IMR-90 (cell line): ENCODE measurements at regions not wholly inside any gene's neighbourhood (a gene's known extent, or its start where the extent isn't known, plus 50 kb on each side); places are given as distances from the start of the nearest gene placed in this dataset.

Source experiments
- ATAC-seq: fragments of 200-7000 bp; cut with Tn5 transposase; 2 replicates; pipeline ENCODE4 v1.9.1; 2020; ENCODE audit warnings: low read depth, mild to moderate bottlenecking, moderate library complexity
- BruUV-seq: library from RNA; stranded (reverse); fragments of 400-500 nt; replicated peaks from 2 replicates; lab custom pipeline; 2021; lab: Mats Ljungman, UMichigan
- CTCF ChIA-PET: fragments of 300-600 bp; formaldehyde crosslinking; extraction: SDS; loops from one replicate; lab custom pipeline; 2021; ENCODE audit warnings: antibody characterized with exemption; lab: Yijun Ruan, JAX
- POLR2A ChIA-PET: fragments of 300-600 bp; sonication (Branson Sonifier 250); formaldehyde crosslinking; loops from one replicate; lab custom pipeline; 2022; ENCODE audit warnings: antibody characterized with exemption; ENCODE audit not compliant: unreplicated experiment; lab: Charles Lee
- DNase-seq: peaks from one replicate; pipeline ENCODE4 v3.0.0; 2013
- H2AFZ ChIP-seq: replicated peaks from 2 replicates; pipeline ENCODE3; 2013; ENCODE audit warnings: low read length, mild to moderate bottlenecking; ENCODE audit not compliant: poor library complexity
- H2AK5ac ChIP-seq: 2 replicates; pipeline ENCODE4 v1.6.1; 2013; ENCODE audit warnings: low read depth, low read length, inconsistent platforms
- H2AK9ac ChIP-seq: replicated peaks from 2 replicates; pipeline ENCODE3; 2013; ENCODE audit warnings: mild to moderate bottlenecking, low read depth, low read length, moderate library complexity; ENCODE audit not compliant: poor library complexity
- H2BK120ac ChIP-seq: 2 replicates; pipeline ENCODE4 v1.6.1; 2013; ENCODE audit warnings: low read depth, low read length, inconsistent platforms
- H2BK15ac ChIP-seq: 3 replicates; pipeline ENCODE4 v1.6.1; 2013; ENCODE audit warnings: low read depth, low read length, inconsistent platforms
- H2BK20ac ChIP-seq: 2 replicates; pipeline ENCODE4 v1.6.1; 2013; ENCODE audit warnings: low read depth, mild to moderate bottlenecking, inconsistent platforms, low read length, moderate library complexity
- H2BK5ac ChIP-seq: 2 replicates; pipeline ENCODE4 v1.6.1; 2013; ENCODE audit warnings: mild to moderate bottlenecking, low read depth, low read length, inconsistent platforms; ENCODE audit not compliant: poor library complexity, severe bottlenecking
- H3K14ac ChIP-seq: replicated peaks from 2 replicates; pipeline ENCODE4 v1.6.1; 2013; ENCODE audit warnings: low read depth, low read length, inconsistent platforms
- H3K18ac ChIP-seq: 2 replicates; pipeline ENCODE4 v1.6.1; 2013; ENCODE audit warnings: low read depth, low read length, control low read depth
- H3K23ac ChIP-seq: 2 replicates; pipeline ENCODE4 v1.6.1; 2013; ENCODE audit warnings: low read depth, low read length, inconsistent platforms
- H3K27ac ChIP-seq: 2 replicates; pipeline ENCODE4 v1.5.1; 2013; ENCODE audit warnings: mild to moderate bottlenecking, control low read depth, low read length; ENCODE audit not compliant: insufficient read depth
- H3K27me3 ChIP-seq: 2 replicates; pipeline ENCODE4 v1.6.1; 2013; ENCODE audit warnings: low read length; ENCODE audit not compliant: control insufficient read depth, insufficient read depth
- H3K36me3 ChIP-seq: 2 replicates; pipeline ENCODE4 v1.6.1; 2013; ENCODE audit warnings: low read length, mixed read lengths; ENCODE audit not compliant: control insufficient read depth, insufficient read depth
- H3K4ac ChIP-seq: 2 replicates; pipeline ENCODE4 v1.6.1; 2013; ENCODE audit warnings: low read depth, low read length, inconsistent platforms
- H3K4me1 ChIP-seq: 2 replicates; pipeline ENCODE4 v1.6.1; 2013; ENCODE audit warnings: low read length, mixed read lengths; ENCODE audit not compliant: control insufficient read depth, insufficient read depth
- H3K4me2 ChIP-seq: 2 replicates; pipeline ENCODE4 v1.6.1; 2013; ENCODE audit warnings: low read depth, mild to moderate bottlenecking, control low read depth, low read length, moderate library complexity
- H3K4me3 ChIP-seq: 2 replicates; pipeline ENCODE4 v1.5.1; 2013; ENCODE audit warnings: low read depth, mild to moderate bottlenecking, control low read depth, low read length, moderate library complexity; ENCODE audit not compliant: insufficient read depth
- H3K56ac ChIP-seq: 2 replicates; pipeline ENCODE4 v1.6.1; 2013; ENCODE audit warnings: low read length, inconsistent platforms; ENCODE audit not compliant: insufficient read depth; ENCODE audit errors: extremely low read depth
- H3K79me1 ChIP-seq, 2 experiments: 2 replicates each; pipeline ENCODE4 v1.6.1; 2013; ENCODE audit warnings: low read length in 2 of 2, inconsistent platforms in 1 of 2, low read depth in 1 of 2
- H3K9ac ChIP-seq: 2 replicates; pipeline ENCODE4 v1.6.1; 2013; ENCODE audit warnings: low read depth, low read length, control low read depth
- H3K9me1 ChIP-seq: 2 replicates; pipeline ENCODE4 v1.6.1; 2013; ENCODE audit warnings: low read length, inconsistent platforms; ENCODE audit not compliant: insufficient read depth
- H3K9me3 ChIP-seq: 2 replicates; pipeline ENCODE4 v1.6.1; 2013; ENCODE audit warnings: low read length; ENCODE audit not compliant: control insufficient read depth, insufficient read depth
- H4K20me1 ChIP-seq: 2 replicates; pipeline ENCODE4 v1.6.1; 2013; ENCODE audit warnings: low read length, inconsistent platforms; ENCODE audit not compliant: insufficient read depth
- H4K5ac ChIP-seq: 2 replicates; pipeline ENCODE4 v1.6.1; 2013; ENCODE audit warnings: mild to moderate bottlenecking, low read depth, low read length, control low read depth
- H4K8ac ChIP-seq, 2 experiments: 2 replicates each; pipeline ENCODE4 v1.6.1; 2013; ENCODE audit warnings: low read depth in 2 of 2, low read length in 2 of 2, control low read depth in 1 of 2, inconsistent platforms in 1 of 2
- H4K91ac ChIP-seq: 2 replicates; pipeline ENCODE4 v1.6.1; 2013; ENCODE audit warnings: low read depth, low read length, inconsistent platforms; ENCODE audit not compliant: insufficient read depth
- BHLHE40 ChIP-seq: fragments of 150-350 bp; IDR thresholded peaks from 2 replicates; pipeline ENCODE4 v1.6.1; 2016; ENCODE audit warnings: mild to moderate bottlenecking, low read depth, low read length
- CEBPB ChIP-seq: IDR thresholded peaks from 2 replicates; pipeline ENCODE4 v1.6.1; 2012; ENCODE audit warnings: low read depth, low read length, improper control_type of control experiment
- MAFK ChIP-seq: IDR thresholded peaks from 2 replicates; pipeline ENCODE4 v1.6.1; 2012; ENCODE audit warnings: low read depth, low read length, improper control_type of control experiment
- MAZ ChIP-seq: IDR thresholded peaks from 2 replicates; pipeline ENCODE4 v1.6.1; 2012; ENCODE audit warnings: low read depth, mild to moderate bottlenecking, low read length, improper control_type of control experiment, moderate library complexity, borderline replicate concordance
- NFE2L2 ChIP-seq: fragments of 150-350 bp; IDR thresholded peaks from 2 replicates; pipeline ENCODE4 v1.6.1; 2016; ENCODE audit warnings: low read depth, mild to moderate bottlenecking, low read length
- POLR2A ChIP-seq: IDR thresholded peaks from 2 replicates; pipeline ENCODE4 v1.6.1; 2012; ENCODE audit warnings: mild to moderate bottlenecking, low read depth, low read length
- RAD21 ChIP-seq: IDR thresholded peaks from 2 replicates; pipeline ENCODE4 v1.6.1; 2012; ENCODE audit warnings: low read length, improper control_type of control experiment
- RFX5 ChIP-seq: IDR thresholded peaks from 2 replicates; pipeline ENCODE4 v1.8.0; 2012; ENCODE audit warnings: low read depth, mild to moderate bottlenecking, low read length, moderate library complexity
- SMC3 ChIP-seq: fragments of 150-350 bp; IDR thresholded peaks from 2 replicates; pipeline ENCODE4 v1.6.1; 2016; ENCODE audit warnings: low read depth, mild to moderate bottlenecking, antibody characterized with exemption, low read length, moderate library complexity
- WGBS, 2 experiments: methylation state at CpG; one replicate each; pipeline versions ENCODE4 v1.1.5 to v1.1.7; 2013; ENCODE audit warnings: missing lambda C conversion rate in 2 of 2; ENCODE audit not compliant: insufficient read length in 1 of 2; ENCODE audit errors: extremely low coverage in 2 of 2; 5-methylcytosine and 5-hydroxymethylcytosine counted together
- dilution Hi-C: fragments of 300-500 bp; cut with HindIII; formaldehyde crosslinking; loops from one replicate; pipeline ENCODE4 v1.14.3; 2018; ENCODE audit warnings: low sequenced_read_pairs; ENCODE audit not compliant: unreplicated experiment
- in situ Hi-C: fragments of 300-500 bp; cut with MboI; formaldehyde crosslinking; loops from 3 replicates; pipeline ENCODE4 v1.14.3; 2019; ENCODE audit warnings: low sequenced_read_pairs, inconsistent platforms, mixed read lengths
- intact Hi-C: fragments of 100-400 bp; cut with micrococcal nuclease; formaldehyde crosslinking; loops from 2 replicates; pipeline ENCODE4 v1.10.0; 2022
- TF ChIP-seq, protein P1 (sequence below): fragments of 150-350 bp; IDR thresholded peaks from 2 replicates; pipeline ENCODE4 v1.6.1; 2017; ENCODE audit warnings: mild to moderate bottlenecking, antibody characterized with exemption, low read length, low read depth
- TF ChIP-seq, protein P2 (sequence below): fragments of 150-350 bp; IDR thresholded peaks from 2 replicates; pipeline ENCODE4 v1.6.1; 2016; ENCODE audit warnings: low read depth, mild to moderate bottlenecking, low read length, moderate library complexity, borderline replicate concordance
- TF ChIP-seq, protein P3 (sequence below): conservative IDR thresholded peaks from 2 replicates; pipeline ENCODE4 v1.5.1; 2012; ENCODE audit warnings: mild to moderate bottlenecking, low read depth, low read length, improper control_type of control experiment

DNA sequence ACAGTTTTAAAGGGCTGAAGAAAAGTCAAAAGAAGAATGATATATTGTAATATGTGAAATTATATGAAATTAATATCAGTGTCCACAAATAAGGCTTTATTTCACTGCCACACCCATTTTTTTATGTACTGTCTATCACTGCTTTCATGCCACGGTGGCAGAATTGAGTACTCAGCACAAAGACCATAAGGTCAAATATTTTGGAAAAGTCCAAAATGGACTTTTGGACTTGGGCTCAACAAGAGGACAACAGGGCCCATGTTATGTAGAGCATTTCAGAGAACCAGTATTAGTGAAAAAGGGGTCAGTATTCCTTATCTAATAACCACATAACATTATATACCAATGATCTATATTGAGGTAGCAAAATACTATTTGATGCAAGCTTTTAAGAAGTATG is 427.2 kb downstream of the EPHA4 start:
- Histone ChIP-seq H3K9me3 (no peaks in the 10 kb centered on the region), H3K4me3 (no peak overlapping the region), H3K4ac (no peak overlapping the region), H2AFZ (no peak overlapping the region), H3K4me2 (no peak overlapping the region), H3K36me3 (no peaks in the 10 kb centered on the region), H3K27me3 (no peaks in the 10 kb centered on the region), H2BK20ac (no peak overlapping the region), H3K18ac (no peak overlapping the region), H4K20me1 (no peaks in the 10 kb centered on the region), H3K56ac (no peak overlapping the region), H3K9ac (no peak overlapping the region), H2BK15ac (no peak overlapping the region), H4K5ac (no peak overlapping the region), H3K9me1 (no peaks in the 10 kb centered on the region), H4K8ac (no peak overlapping the region), H3K23ac (no peak overlapping the region), H2BK120ac (no peak overlapping the region), H2AK9ac (no peak overlapping the region), H3K79me1 (no peaks in the 10 kb centered on the region), H2BK5ac (no peak overlapping the region), H2AK5ac (no peak overlapping the region), H3K14ac (no peak overlapping the region), H3K4me1 (no peaks in the 10 kb centered on the region), H3K27ac (no peak overlapping the region), H4K91ac (no peak overlapping the region)
- in situ Hi-C loops = no loop called here
- CTCF ChIA-PET = no interaction called here
- ATAC-seq = no peak
- TF ChIP-seq SMC3 (no peak), RFX5 (no peak), RAD21 (no peak), MAZ (no peak), BHLHE40 (no peak), POLR2A (no peak), MAFK (no peak), CEBPB (no peak), NFE2L2 (no peak)
- TF ChIP-seq, protein P1, sequence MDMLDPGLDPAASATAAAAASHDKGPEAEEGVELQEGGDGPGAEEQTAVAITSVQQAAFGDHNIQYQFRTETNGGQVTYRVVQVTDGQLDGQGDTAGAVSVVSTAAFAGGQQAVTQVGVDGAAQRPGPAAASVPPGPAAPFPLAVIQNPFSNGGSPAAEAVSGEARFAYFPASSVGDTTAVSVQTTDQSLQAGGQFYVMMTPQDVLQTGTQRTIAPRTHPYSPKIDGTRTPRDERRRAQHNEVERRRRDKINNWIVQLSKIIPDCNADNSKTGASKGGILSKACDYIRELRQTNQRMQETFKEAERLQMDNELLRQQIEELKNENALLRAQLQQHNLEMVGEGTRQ = no peak
- TF ChIP-seq, protein P2, sequence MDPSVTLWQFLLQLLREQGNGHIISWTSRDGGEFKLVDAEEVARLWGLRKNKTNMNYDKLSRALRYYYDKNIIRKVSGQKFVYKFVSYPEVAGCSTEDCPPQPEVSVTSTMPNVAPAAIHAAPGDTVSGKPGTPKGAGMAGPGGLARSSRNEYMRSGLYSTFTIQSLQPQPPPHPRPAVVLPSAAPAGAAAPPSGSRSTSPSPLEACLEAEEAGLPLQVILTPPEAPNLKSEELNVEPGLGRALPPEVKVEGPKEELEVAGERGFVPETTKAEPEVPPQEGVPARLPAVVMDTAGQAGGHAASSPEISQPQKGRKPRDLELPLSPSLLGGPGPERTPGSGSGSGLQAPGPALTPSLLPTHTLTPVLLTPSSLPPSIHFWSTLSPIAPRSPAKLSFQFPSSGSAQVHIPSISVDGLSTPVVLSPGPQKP = no peak
- TF ChIP-seq, protein P3, sequence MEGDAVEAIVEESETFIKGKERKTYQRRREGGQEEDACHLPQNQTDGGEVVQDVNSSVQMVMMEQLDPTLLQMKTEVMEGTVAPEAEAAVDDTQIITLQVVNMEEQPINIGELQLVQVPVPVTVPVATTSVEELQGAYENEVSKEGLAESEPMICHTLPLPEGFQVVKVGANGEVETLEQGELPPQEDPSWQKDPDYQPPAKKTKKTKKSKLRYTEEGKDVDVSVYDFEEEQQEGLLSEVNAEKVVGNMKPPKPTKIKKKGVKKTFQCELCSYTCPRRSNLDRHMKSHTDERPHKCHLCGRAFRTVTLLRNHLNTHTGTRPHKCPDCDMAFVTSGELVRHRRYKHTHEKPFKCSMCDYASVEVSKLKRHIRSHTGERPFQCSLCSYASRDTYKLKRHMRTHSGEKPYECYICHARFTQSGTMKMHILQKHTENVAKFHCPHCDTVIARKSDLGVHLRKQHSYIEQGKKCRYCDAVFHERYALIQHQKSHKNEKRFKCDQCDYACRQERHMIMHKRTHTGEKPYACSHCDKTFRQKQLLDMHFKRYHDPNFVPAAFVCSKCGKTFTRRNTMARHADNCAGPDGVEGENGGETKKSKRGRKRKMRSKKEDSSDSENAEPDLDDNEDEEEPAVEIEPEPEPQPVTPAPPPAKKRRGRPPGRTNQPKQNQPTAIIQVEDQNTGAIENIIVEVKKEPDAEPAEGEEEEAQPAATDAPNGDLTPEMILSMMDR = no peak
- dilution Hi-C loops = no loop called here
- no TSS peak for BruUV-seq
- WGBS, 2 experiments = no CpG with 5 or more reads among the region's 1 CpG
- POLR2A ChIA-PET = no interaction called here
- intact Hi-C loops = no loop called here
- DNase-seq = no peak
